Hepatocyte (in vitro differentiated cells): ENCODE measurements at regions not wholly inside any gene's neighbourhood (a gene's known extent, or its start where the extent isn't known, plus 50 kb on each side); places are given as distances from the start of the nearest gene placed in this dataset.

ENCODE experiments used
- EZH2 ChIP-seq: fragments of 200-600 bp; sonication (generic); IDR thresholded peaks from 2 replicates; pipeline ENCODE4 v1.6.1; 2016; ENCODE audit warnings: antibody characterized with exemption, mild to moderate bottlenecking, borderline replicate concordance
- TF ChIP-seq, protein P1 (sequence below): fragments of 200-600 bp; sonication (generic); IDR thresholded peaks from 2 replicates; pipeline ENCODE4 v1.5.1; 2016; ENCODE audit warnings: antibody characterized with exemption, mild to moderate bottlenecking; ENCODE audit not compliant: poor library complexity

- TF ChIP-seq EZH2: no peak
- TF ChIP-seq, protein P1, sequence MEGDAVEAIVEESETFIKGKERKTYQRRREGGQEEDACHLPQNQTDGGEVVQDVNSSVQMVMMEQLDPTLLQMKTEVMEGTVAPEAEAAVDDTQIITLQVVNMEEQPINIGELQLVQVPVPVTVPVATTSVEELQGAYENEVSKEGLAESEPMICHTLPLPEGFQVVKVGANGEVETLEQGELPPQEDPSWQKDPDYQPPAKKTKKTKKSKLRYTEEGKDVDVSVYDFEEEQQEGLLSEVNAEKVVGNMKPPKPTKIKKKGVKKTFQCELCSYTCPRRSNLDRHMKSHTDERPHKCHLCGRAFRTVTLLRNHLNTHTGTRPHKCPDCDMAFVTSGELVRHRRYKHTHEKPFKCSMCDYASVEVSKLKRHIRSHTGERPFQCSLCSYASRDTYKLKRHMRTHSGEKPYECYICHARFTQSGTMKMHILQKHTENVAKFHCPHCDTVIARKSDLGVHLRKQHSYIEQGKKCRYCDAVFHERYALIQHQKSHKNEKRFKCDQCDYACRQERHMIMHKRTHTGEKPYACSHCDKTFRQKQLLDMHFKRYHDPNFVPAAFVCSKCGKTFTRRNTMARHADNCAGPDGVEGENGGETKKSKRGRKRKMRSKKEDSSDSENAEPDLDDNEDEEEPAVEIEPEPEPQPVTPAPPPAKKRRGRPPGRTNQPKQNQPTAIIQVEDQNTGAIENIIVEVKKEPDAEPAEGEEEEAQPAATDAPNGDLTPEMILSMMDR: no peak
Observed at GRCh38 chr18:22546905-22547570, 129.3 kb upstream of the CTAGE1 start.
